Breast epithelium (tissue), 3 donors: ENCODE measurements at regions not wholly inside any gene's neighbourhood (a gene's known extent, or its start where the extent isn't known, plus 50 kb on each side); places are given as distances from the start of the nearest gene placed in this dataset.

Experiments used
- POLR2A ChIP-seq: fragments of 450-650 bp; IDR thresholded peaks from one replicate; pipeline ENCODE4 v1.6.1; 2016; ENCODE audit warnings: antibody characterized with exemption, mild to moderate bottlenecking, moderate library complexity
- TF ChIP-seq, protein P1 (sequence below), 3 donors: fragments of 450-650 bp; IDR thresholded peaks; one replicate each; pipeline ENCODE4 v1.5.1; 2016 to 2017; ENCODE audit warnings: antibody characterized with exemption in 3 of 3, mild to moderate bottlenecking in 3 of 3, moderate library complexity in 3 of 3

DNA sequence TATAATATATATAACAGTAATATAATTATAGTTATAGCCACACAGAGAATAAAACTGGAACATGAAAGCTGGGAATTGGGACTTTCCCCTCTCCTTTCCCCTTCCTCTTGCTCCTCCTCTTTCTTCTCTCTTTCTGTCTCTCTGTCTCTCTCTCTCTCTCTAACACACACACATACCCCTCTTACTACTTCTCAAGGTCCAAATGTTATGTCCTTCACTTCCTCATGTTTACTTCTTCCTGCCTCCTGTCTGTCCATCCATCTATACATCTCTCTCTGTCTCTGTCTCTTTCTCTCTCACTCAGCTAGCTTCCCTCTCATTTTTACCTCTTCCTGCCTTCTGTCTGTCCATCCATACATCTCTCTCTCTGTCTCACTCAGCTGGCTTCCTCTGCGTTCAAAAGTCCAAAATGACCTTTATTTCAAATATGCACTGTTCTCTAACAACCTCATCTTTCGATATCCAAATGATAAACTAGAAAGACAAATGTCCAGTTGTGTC lies 261.1 kb downstream of the SIPA1L2 start:
- TF ChIP-seq, protein P1, sequence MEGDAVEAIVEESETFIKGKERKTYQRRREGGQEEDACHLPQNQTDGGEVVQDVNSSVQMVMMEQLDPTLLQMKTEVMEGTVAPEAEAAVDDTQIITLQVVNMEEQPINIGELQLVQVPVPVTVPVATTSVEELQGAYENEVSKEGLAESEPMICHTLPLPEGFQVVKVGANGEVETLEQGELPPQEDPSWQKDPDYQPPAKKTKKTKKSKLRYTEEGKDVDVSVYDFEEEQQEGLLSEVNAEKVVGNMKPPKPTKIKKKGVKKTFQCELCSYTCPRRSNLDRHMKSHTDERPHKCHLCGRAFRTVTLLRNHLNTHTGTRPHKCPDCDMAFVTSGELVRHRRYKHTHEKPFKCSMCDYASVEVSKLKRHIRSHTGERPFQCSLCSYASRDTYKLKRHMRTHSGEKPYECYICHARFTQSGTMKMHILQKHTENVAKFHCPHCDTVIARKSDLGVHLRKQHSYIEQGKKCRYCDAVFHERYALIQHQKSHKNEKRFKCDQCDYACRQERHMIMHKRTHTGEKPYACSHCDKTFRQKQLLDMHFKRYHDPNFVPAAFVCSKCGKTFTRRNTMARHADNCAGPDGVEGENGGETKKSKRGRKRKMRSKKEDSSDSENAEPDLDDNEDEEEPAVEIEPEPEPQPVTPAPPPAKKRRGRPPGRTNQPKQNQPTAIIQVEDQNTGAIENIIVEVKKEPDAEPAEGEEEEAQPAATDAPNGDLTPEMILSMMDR (IDR thresholded peaks at IDR 0.05), result no peak
- no peak for TF ChIP-seq POLR2A
